ENCODE measurements at regions not wholly inside any gene's neighbourhood (a gene's known extent, or its start where the extent isn't known, plus 50 kb on each side); places are given as distances from the start of the nearest gene placed in this dataset.

GRCh38 chr18:41769265-41769664 lies 185.8 kb upstream of the PIK3C3 start:
- no peaks in the 10 kb centered on the region for H3K36me3 ChIP-seq (ENCODE audit: control insufficient read depth in 2 of 2, extremely low read depth in 1 of 2, insufficient read depth in 2 of 2, low read length in 2 of 2)
- no peaks in the 10 kb centered on the region for H3K79me2 ChIP-seq (ENCODE audit: control insufficient read depth, insufficient read depth, low read length)
- no TSS peak for BruUV-seq (replicated peaks)
- H3K9me3 ChIP-seq (replicated peaks; ENCODE audit: control insufficient read depth, insufficient read depth, low read length), result no peaks in the 10 kb centered on the region
- dilution Hi-C loops (cut with MboI; ENCODE audit: extremely low pct_ligation_motif_present, low sequenced_read_pairs) (no loop called here), intact Hi-C loops (cut with micrococcal nuclease) (no loop called here)
- peaks cover 0 to 5% of the 10 kb centered on the region in 2 experiments for H3K27me3 ChIP-seq (ENCODE audit: control insufficient read depth in 2 of 2, insufficient read depth in 2 of 2, low read length in 2 of 2)
- no peak for DNase-seq (ENCODE audit: low read depth, low spot score)
- no peaks in the 10 kb centered on the region for H4K20me1 ChIP-seq (replicated peaks; ENCODE audit: control insufficient read depth, extremely low read depth, insufficient read depth, low read length)
- no peak overlapping the region for H3K9ac ChIP-seq (replicated peaks; ENCODE audit: extremely low read depth, insufficient read depth, low read length)
- no peak overlapping the region for H3K4me2 ChIP-seq (ENCODE audit: insufficient read depth, low read length)
- no peak overlapping the region for H3K4me3 ChIP-seq (replicated peaks in 1 of 3; ENCODE audit: insufficient read depth in 1 of 3, low read depth in 1 of 3, low read length in 3 of 3)
- no peaks in the 10 kb centered on the region for H3K4me1 ChIP-seq (ENCODE audit: control insufficient read depth, extremely low read depth, insufficient read depth, low read length)
- H3K27ac ChIP-seq (ENCODE audit: insufficient read depth, low read depth, low read length), result no peak overlapping the region
- H3K9me1 ChIP-seq (replicated peaks; ENCODE audit: control insufficient read depth, extremely low read depth, insufficient read depth, low read length), result no peaks in the 10 kb centered on the region
- no peak for FAIRE-seq
- ChIA-PET CTCF (no interaction called here), POLR2A (no interaction called here)
- TF ChIP-seq MYC (IDR thresholded peaks at IDR 0.05; ENCODE audit: low read depth, low read length) (no peak), MAX (IDR thresholded peaks at IDR 0.05; ENCODE audit: insufficient read depth, insufficient read length) (no peak), JUN (IDR thresholded peaks at IDR 0.05; ENCODE audit: borderline replicate concordance, insufficient read depth, insufficient read length, low read depth) (no peak), POLR2A (IDR thresholded peaks at IDR 0.05; ENCODE audit: low read depth, low read length) (no peak), FOS (IDR thresholded peaks at IDR 0.05; ENCODE audit: borderline replicate concordance, insufficient read depth, low read length) (no peak), POLR2AphosphoS5 (IDR thresholded peaks at IDR 0.05; ENCODE audit: insufficient read depth, low read depth, low read length) (no peak), GATA2 (IDR thresholded peaks at IDR 0.05; ENCODE audit: insufficient read depth, insufficient read length, low read depth, low read length) (no peak), EZH2 (IDR thresholded peaks at IDR 0.05; ENCODE audit: borderline replicate concordance, low read depth, low read length, severe bottlenecking) (no peak), CTCF (IDR thresholded peaks at IDR 0.05; ENCODE audit: extremely low read depth in 1 of 2, insufficient read depth in 1 of 2, low read depth in 1 of 2, low read length in 2 of 2) (no peak)
- H2AFZ ChIP-seq (ENCODE audit: low read depth, low read length), result no peak overlapping the region

Measured in endothelial cell of umbilical vein (primary cell).